Neural cell (in vitro differentiated cells): ENCODE measurements at regions not wholly inside any gene's neighbourhood (a gene's known extent, or its start where the extent isn't known, plus 50 kb on each side); places are given as distances from the start of the nearest gene placed in this dataset.

ENCODE experiments used
- H2AFZ ChIP-seq: fragments of 200-600, 300-800 bp; sonication (generic), shearing (Covaris generic); 2 replicates; pipeline ENCODE4 v1.6.0; 2014; ENCODE audit warnings: low read depth, mild to moderate bottlenecking, antibody characterized with exemption, low read length, moderate library complexity
- H3F3A ChIP-seq: fragments of 200-600 bp; shearing (Covaris generic); 2 replicates; pipeline ENCODE4 v1.6.1; 2016; ENCODE audit warnings: mild to moderate bottlenecking, moderate library complexity, mixed read lengths, antibody characterized with exemption, low read length; ENCODE audit not compliant: insufficient read depth, poor library complexity, severe bottlenecking
- H3K27ac ChIP-seq: fragments of 200-600, 300-800 bp; sonication (generic), shearing (Covaris generic); 2 replicates; pipeline ENCODE4 v1.5.1; 2014; ENCODE audit warnings: mild to moderate bottlenecking, low read length, moderate library complexity
- H3K27me3 ChIP-seq: fragments of 300-800, 200-600 bp; sonication (generic), shearing (Covaris generic); 2 replicates; pipeline ENCODE4 v1.6.0; 2014; ENCODE audit warnings: mild to moderate bottlenecking, low read depth, low read length, moderate library complexity; ENCODE audit not compliant: insufficient read depth
- H3K36me3 ChIP-seq: fragments of 300-800, 200-600 bp; sonication (generic), shearing (Covaris generic); 2 replicates; pipeline ENCODE4 v1.5.1; 2014; ENCODE audit warnings: mild to moderate bottlenecking, antibody characterized with exemption, low read length, moderate library complexity; ENCODE audit not compliant: insufficient read depth
- H3K4me2 ChIP-seq: fragments of 300-800, 200-600 bp; sonication (generic), shearing (Covaris generic); 2 replicates; pipeline ENCODE4 v1.6.0; 2014; ENCODE audit warnings: mild to moderate bottlenecking, low read length
- H3K4me3 ChIP-seq: fragments of 300-800, 200-600 bp; sonication (generic), shearing (Covaris generic); 2 replicates; pipeline ENCODE4 v1.5.1; 2014; ENCODE audit warnings: mild to moderate bottlenecking, low read length, moderate library complexity
- H3K79me2 ChIP-seq: fragments of 200-600 bp; shearing (Covaris generic); replicated peaks from 2 replicates; pipeline ENCODE4 v1.6.0; 2014; ENCODE audit warnings: mild to moderate bottlenecking, low read length, moderate library complexity; ENCODE audit not compliant: insufficient read depth
- H3K9ac ChIP-seq: fragments of 300-800, 200-600 bp; sonication (generic), shearing (Covaris generic); 2 replicates; pipeline ENCODE4 v1.6.1; 2016; ENCODE audit warnings: mild to moderate bottlenecking, low read length, mixed read lengths
- H3K9me2 ChIP-seq: fragments of 200-600 bp; shearing (Covaris generic); 2 replicates; pipeline ENCODE4 v1.6.1; 2016; ENCODE audit warnings: mild to moderate bottlenecking, low read length, mixed read lengths; ENCODE audit not compliant: insufficient read depth
- H3K9me3 ChIP-seq: fragments of 200-600, 300-800 bp; sonication (generic), shearing (Covaris generic); 2 replicates; pipeline ENCODE4 v1.6.1; 2016; ENCODE audit warnings: mild to moderate bottlenecking, mixed run types, low read length, moderate library complexity, mixed read lengths
- H4K20me1 ChIP-seq: fragments of 200-600 bp; shearing (Covaris generic); 2 replicates; pipeline ENCODE4 v1.6.1; 2016; ENCODE audit warnings: mild to moderate bottlenecking, mixed run types; ENCODE audit not compliant: insufficient read depth
- CTCF ChIP-seq: fragments of 450-650 bp; IDR thresholded peaks from 2 replicates; pipeline ENCODE4 v1.5.1; 2014; ENCODE audit warnings: antibody characterized with exemption, mild to moderate bottlenecking, moderate library complexity; ENCODE audit not compliant: poor library complexity, severe bottlenecking
- EP300 ChIP-seq: fragments of 450-650 bp; conservative IDR thresholded peaks from 2 replicates; pipeline ENCODE4 v1.6.1; 2014; ENCODE audit warnings: antibody characterized with exemption, mild to moderate bottlenecking, moderate library complexity; ENCODE audit not compliant: poor library complexity, severe bottlenecking
- EZH2 ChIP-seq: fragments of 200-600, 300-800 bp; shearing (Covaris generic), sonication (generic); IDR thresholded peaks from 2 replicates; pipeline ENCODE4 v1.6.1; 2014; ENCODE audit warnings: antibody characterized with exemption, low read length, borderline replicate concordance, mild to moderate bottlenecking; ENCODE audit not compliant: insufficient read depth, poor library complexity, severe bottlenecking
- MXI1 ChIP-seq: fragments of 450-650 bp; conservative IDR thresholded peaks from 2 replicates; pipeline ENCODE4 v1.6.1; 2014; ENCODE audit warnings: antibody characterized with exemption, mild to moderate bottlenecking; ENCODE audit not compliant: poor library complexity, severe bottlenecking
- POLR2AphosphoS5 ChIP-seq: IDR thresholded peaks from 2 replicates; pipeline ENCODE4 v1.6.1; 2012
- RAD21 ChIP-seq: fragments of 450-650 bp; conservative IDR thresholded peaks from 2 replicates; pipeline ENCODE4 v1.6.1; 2014; ENCODE audit warnings: antibody characterized with exemption, mild to moderate bottlenecking, moderate library complexity
- REST ChIP-seq: IDR thresholded peaks from 2 replicates; pipeline ENCODE4 v1.6.1; 2012; ENCODE audit warnings: borderline replicate concordance
- SMC3 ChIP-seq: fragments of 450-650 bp; conservative IDR thresholded peaks from 2 replicates; pipeline ENCODE4 v1.6.1; 2014; ENCODE audit warnings: antibody characterized with exemption, mild to moderate bottlenecking, moderate library complexity; ENCODE audit not compliant: poor library complexity
- TAF1 ChIP-seq: IDR thresholded peaks from 2 replicates; pipeline ENCODE4 v1.6.1; 2012; ENCODE audit warnings: low read depth

DNA sequence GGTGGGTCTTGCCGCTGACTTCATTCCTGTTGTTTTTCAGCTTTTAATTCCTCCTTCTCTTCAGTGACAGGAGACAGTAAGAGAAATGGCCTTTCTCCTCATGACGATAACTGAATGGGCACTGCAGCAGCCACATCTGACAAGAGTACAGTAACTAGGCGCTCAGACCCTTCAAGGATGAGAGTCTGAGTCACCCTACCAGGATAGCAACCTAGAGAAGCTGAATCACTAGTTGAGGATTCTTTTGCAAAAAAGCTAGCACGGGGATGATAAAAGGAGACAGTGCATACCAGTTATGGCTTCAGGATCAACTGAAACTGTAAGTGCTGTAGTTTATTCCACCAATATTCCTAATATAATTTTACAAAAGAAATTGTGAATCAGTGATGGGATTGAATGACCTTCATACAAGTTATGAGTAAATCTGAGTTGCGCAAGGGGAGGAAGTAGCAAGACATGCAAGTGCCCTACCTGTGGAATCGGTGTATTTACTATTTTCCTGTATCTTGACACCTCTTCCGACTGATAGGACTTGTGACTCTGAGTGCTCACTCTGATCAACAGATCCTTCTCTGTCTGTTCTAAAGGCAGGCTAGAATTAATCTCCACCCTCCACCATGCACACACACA is 161.8 kb upstream of the GRIK2 start:
- TF ChIP-seq RAD21 (no peak), TAF1 (no peak), MXI1 (no peak), EZH2 (no peak), CTCF (no peak), EP300 (no peak), SMC3 (no peak), REST (no peak), POLR2AphosphoS5 (no peak)
- no peak overlapping the region for H3K4me3 ChIP-seq
- no peaks in the 10 kb centered on the region for H3K27me3 ChIP-seq
- H3K9ac ChIP-seq: no peak overlapping the region
- H3K9me3 ChIP-seq: no peaks in the 10 kb centered on the region
- no peaks in the 10 kb centered on the region for H3K36me3 ChIP-seq
- no peak overlapping the region for H3K4me2 ChIP-seq
- H2AFZ ChIP-seq: no peak overlapping the region
- H3K79me2 ChIP-seq: no peaks in the 10 kb centered on the region
- H4K20me1 ChIP-seq: no peaks in the 10 kb centered on the region
- H3K27ac ChIP-seq: no peak overlapping the region
- no peaks in the 10 kb centered on the region for H3F3A ChIP-seq
- H3K9me2 ChIP-seq: no peaks in the 10 kb centered on the region

DNA sequence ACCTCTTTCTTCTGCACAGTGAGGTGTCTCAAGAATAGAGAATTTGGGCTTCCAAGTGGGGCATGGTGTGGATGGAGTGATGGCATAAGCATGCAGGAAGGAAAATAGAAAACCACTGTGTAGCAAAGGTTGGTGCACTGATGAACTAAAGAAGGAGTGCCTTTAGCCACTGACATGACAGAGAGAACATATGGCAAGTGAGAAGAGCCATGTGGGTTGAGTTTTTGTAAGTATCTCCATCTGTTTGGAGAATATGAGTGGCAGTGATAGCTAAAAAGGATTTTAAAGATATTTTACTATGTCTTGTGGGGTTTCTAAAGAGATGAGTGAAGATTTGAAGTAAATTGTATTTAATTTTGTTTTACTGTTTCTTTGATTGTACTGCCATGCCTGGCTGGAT is 160.5 kb upstream of the GRIK2 start:
- Histone ChIP-seq H3K4me3 (no peak overlapping the region), H3F3A (no peaks in the 10 kb centered on the region), H3K9ac (no peak overlapping the region), H3K27me3 (no peaks in the 10 kb centered on the region), H4K20me1 (no peaks in the 10 kb centered on the region), H3K36me3 (no peaks in the 10 kb centered on the region), H3K9me3 (no peaks in the 10 kb centered on the region), H3K79me2 (no peaks in the 10 kb centered on the region), H3K9me2 (no peaks in the 10 kb centered on the region), H3K27ac (no peak overlapping the region), H2AFZ (no peak overlapping the region), H3K4me2 (no peak overlapping the region)
- TF ChIP-seq CTCF: no peak
- TF ChIP-seq EZH2: no peak
- TF ChIP-seq MXI1: no peak
- no peak for TF ChIP-seq TAF1
- TF ChIP-seq EP300: no peak
- no peak for TF ChIP-seq RAD21
- no peak for TF ChIP-seq REST
- no peak for TF ChIP-seq SMC3
- no peak for TF ChIP-seq POLR2AphosphoS5
